HG03103 (cell line): ENCODE measurements at regions not wholly inside any gene's neighbourhood (a gene's known extent, or its start where the extent isn't known, plus 50 kb on each side); places are given as distances from the start of the nearest gene placed in this dataset.

Experiments used
- ATAC-seq: cut with Tn5 transposase; IDR thresholded peaks from one replicate; pipeline ENCODE4 v1.9.1; 2021; ENCODE audit warnings: low read depth; ENCODE audit not compliant: unreplicated experiment

DNA sequence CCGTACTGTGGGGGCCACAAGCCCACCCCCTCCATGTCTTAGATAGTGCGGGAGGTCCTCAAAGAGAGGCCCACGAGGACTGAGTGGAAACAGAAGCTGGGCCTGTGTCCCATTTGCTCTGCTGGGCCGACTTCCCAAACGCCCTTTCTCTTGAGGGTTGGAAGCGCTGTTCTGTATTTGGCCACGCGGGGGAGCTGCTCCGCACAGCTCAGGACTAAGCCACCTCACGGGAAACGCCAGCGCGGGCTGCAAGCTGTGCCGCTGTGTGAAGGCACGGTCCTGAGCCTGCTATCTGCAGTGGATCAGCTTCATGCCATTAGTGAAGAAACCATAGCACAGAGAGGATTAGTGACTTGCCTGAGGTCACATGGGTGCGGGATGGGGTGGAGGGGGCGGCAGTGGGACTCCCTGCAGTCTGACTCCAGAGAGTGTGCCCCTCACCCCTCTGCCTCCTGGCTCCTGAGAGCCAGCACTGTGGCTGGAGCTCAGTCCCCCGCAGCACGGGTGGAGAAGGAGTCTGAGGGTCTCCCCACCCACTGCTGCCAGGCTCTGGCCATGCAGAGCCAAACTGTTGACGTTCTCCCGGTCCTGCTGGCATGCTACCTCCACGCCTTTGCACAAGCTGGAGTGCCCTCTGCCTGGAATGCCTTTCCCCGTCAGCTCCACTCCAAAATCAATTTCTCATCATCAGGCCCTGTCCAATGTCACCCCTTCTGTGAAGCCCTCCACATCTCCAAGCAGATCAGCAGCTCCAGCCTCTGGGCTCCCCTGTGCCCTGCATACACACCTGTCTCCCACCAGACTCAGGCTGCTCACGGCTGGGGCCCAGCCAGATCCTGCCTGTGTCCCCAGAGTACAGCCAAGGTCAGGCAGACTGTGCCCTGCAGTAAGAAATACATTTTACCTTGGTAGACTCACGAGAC lies 51.5 kb upstream of the LRRC32 start:
- ATAC-seq: peak; percentile 67

DNA sequence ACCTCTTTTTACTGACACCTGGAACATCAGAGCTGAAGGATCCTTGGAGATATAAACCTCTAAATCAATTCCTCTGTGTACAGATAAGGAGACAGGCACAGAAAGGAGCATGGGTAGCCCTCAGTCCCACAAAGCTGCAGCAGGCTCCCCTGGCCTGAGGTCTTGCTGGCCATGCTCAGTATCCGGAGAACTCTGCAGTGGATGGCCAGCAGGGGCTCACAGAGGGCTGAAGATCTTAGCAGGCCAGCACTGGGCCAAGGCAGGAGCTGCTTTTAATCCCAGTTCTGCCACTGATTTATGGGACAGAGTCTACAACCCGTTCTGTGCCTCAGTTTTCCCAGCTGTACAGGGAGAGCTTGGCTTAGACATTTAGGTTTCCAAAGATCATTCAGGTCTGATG lies 52.6 kb upstream of the LRRC32 start:
- no peak for ATAC-seq

DNA sequence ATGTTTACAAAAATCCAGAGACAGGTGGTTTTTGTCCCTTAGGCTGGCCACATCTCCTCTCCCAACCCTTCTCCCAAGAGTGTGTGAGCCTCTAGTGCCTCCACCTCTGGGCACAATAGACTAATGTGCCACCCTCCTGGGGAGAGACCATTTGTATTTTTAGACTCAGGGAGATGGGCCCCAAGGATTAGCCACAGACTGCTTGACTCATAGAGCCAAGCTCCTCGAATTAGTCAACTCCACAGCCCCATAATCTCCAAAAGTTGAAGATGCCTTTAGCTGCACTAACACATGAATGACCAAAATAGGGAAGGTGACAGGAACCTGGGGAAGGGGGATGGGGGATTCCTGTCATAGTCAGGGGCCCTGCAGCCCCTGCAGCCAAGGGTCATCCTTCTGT lies 53.0 kb upstream of the LRRC32 start:
- no peak for ATAC-seq

DNA sequence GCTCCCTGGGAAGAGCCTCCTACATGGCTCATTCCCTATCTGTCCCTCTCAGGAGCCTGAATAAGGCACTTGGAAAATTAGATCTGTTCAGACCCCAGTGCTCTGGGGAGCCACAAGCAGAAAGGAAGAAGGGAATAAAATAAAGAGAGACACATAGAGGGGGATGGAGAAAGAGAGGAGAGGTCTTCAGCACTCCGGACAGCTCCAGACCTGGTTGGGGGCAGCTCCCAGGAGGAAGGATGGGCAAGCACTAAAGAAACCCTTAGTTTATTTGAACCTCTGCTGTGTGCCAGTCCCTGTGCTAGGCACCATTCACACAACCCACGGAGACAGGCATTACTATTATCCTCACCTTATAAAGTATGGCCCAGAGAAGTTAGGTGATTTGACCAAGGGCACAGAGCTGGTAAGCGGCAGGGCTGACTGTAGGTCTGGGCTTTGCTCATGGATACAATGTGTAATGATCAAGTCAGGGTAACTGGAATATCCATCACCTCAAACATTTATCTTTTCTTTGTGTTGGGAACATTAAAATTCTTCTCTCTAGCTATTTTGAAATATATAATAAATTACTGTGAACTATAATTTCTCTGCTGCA lies 53.7 kb upstream of the LRRC32 start:
- ATAC-seq: no peak

DNA sequence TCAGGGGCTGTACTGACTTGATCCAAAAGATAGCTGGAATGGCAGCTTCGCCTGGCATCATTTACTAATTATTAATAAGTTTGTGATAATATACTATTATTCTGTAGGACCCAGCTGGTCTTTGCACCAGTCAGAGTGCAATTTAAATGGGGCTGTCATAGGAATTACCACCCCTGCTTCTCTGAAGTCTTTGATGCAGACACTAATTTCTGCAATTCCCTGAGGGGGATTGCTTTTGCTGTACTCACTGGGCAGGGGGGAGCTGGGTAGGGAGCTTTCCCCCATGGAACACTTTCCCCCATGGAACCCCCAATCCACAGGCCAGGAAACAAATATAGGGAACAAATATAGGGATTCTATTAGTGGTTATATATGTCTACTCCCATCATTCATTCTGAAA lies 54.9 kb upstream of the TSKU start:
- ATAC-seq: no peak

DNA sequence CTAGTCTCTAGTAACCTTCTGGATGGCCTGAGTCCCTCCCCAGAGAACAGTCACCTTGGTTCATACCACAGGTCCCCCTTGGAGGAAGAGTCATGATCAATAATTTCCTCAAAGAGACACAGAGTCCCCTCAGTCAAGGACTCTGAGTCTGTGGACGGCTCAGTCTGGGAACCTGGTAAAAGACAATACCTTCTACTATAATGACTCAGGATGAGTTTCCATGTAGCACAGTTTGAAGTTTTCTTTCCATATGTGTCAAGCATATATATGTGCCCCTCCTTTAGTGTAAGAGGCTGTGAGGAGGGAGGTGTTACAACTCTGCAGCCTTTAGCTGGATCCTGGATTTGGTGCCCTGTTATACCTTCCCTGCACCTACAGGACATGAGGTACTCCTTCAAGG lies 54.4 kb upstream of the TSKU start:
- no peak for ATAC-seq

DNA sequence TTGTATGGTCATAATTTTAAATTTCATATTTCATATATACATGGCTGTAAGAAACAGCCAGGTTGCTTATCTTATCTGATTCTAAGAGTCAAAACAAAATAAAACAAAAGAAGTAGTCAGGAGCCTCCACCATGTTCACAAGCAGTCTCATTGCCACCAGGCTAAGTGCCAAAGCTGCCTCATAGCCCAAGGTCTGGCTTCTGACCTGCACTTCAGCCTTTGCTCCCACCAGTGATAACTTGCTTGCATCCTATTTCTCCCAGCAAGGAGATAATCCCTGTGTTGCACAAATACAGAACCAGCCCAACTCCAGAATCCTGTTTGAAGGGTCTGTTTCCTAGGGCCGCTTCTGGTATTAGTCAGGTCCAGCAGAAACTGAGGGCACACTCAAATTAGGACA lies 53.9 kb upstream of the TSKU start:
- ATAC-seq: no peak

DNA sequence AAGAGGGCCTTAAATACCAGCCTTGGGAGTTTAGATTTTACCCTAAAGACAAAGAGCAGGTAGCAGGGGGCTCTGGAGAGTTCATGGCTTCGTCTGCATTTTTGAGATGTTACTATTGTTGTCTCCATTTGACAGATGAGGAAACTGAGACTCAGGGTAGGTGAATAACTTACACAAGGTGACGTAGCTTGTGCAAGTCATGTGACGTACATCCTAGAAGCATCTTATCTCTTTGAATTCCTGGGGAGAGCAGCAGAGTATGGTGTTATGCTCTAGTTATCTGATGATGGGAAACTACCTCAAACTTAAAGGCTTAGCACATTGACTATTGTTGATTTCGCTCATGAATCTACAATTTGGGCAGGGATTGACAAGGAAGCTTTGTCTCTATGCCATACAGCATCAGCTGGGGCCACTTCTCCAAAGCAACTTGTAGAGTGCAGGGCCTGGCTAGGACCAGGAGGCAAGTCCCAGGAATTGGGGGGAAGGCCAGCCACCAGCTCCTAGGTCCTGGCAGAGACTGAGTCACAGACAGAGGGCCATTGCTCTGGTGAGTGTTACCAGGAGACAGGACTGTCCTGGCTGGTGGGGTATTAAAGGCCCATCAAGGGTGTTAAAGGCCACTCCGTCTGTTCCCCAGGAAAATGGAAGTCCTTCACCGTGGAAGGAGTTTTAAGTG lies 52.1 kb upstream of the TSKU start:
- ATAC-seq: no peak

DNA sequence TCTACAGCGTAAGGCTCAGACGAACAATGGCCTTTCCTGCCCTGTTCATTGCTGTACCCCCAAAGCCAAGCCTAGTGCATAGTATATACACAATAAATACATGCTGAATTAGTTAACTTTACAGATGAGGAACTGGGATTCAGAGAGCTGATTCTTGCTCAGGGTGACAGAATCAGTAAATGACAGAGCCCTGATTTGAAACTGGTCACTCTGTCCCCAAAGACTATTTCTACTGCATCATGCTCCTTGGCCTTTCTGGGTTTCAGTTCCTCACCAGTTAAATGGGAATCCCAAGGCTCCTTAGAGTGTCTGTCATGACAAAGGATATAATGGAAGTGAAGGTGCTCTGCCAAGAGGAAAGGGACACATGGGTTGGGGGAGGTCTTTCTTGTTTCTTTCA lies 50.5 kb upstream of the TSKU start:
- no peak for ATAC-seq
